ENCODE measurements at regions not wholly inside any gene's neighbourhood (a gene's known extent, or its start where the extent isn't known, plus 50 kb on each side); places are given as distances from the start of the nearest gene placed in this dataset.

DNA sequence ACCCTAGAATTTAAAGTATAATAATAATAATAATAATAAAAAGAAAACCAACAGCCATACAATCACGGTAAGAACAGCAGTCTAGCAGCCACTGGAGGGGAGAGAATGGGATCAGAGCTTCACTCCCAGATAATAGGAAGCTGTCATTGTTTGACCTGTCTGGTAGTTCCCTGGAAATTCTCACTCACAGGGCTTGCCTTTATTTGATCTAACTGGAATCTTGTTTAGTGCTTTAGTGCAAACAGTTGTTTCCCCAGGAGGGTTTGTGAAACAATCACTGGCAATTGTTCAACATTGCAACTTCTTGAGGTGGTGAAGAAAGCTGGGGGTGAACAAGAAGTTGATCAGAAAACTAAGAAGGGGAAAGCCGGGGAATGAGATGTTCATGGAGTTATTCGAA is 68.7 kb upstream of the PTCSC3 start:
- TF ChIP-seq, protein P1, sequence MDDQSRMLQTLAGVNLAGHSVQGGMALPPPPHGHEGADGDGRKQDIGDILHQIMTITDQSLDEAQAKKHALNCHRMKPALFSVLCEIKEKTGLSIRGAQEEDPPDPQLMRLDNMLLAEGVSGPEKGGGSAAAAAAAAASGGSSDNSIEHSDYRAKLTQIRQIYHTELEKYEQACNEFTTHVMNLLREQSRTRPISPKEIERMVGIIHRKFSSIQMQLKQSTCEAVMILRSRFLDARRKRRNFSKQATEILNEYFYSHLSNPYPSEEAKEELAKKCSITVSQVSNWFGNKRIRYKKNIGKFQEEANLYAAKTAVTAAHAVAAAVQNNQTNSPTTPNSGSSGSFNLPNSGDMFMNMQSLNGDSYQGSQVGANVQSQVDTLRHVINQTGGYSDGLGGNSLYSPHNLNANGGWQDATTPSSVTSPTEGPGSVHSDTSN (IDR thresholded peaks at IDR 0.05): no peak
- TF ChIP-seq RFX5 (IDR thresholded peaks at IDR 0.05; ENCODE audit: low read length): no peak
- TF ChIP-seq CTCF (IDR thresholded peaks at IDR 0.05): no peak
- no peak for TF ChIP-seq SMC3 (IDR thresholded peaks at IDR 0.05; ENCODE audit: low read depth, low read length)
- no peak for TF ChIP-seq REST (IDR thresholded peaks at IDR 0.05; ENCODE audit: low read depth, low read length)
- TF ChIP-seq POLR2AphosphoS5 (IDR thresholded peaks at IDR 0.05; ENCODE audit: low read depth, low read length): no peak
- no peak for TF ChIP-seq CHD2 (IDR thresholded peaks at IDR 0.05; ENCODE audit: low read length, partially characterized antibody)
- TF ChIP-seq GATA2 (CRISPR knock-in tag; IDR thresholded peaks at IDR 0.05): no peak
- TF ChIP-seq, protein P2, sequence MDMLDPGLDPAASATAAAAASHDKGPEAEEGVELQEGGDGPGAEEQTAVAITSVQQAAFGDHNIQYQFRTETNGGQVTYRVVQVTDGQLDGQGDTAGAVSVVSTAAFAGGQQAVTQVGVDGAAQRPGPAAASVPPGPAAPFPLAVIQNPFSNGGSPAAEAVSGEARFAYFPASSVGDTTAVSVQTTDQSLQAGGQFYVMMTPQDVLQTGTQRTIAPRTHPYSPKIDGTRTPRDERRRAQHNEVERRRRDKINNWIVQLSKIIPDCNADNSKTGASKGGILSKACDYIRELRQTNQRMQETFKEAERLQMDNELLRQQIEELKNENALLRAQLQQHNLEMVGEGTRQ (IDR thresholded peaks at IDR 0.05; ENCODE audit: borderline replicate concordance, low read depth, low read length): no peak
- no peak for TF ChIP-seq RAD21 (IDR thresholded peaks at IDR 0.05; ENCODE audit: low read length)
